ENCODE measurements at regions not wholly inside any gene's neighbourhood (a gene's known extent, or its start where the extent isn't known, plus 50 kb on each side); places are given as distances from the start of the nearest gene placed in this dataset.

DNA sequence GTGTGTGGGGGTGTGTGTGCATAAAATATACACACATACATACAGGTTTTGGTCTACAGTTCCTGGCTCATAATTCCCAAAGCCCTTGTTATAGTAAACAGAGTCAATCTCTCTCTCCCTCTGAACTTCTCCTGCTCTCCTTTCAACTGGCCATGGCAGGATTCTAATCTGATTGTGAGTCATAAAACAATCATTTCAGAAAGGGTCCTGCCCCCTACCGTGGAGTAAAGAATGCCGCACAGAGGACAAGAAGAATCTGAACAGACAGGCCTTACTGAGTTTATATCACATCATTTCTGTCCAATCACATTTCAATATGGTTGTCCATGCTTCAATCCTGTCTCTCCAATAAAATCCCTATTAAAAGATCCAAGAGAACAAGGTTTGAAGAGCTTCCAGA is 416.9 kb downstream of the FRK start:
- TF ChIP-seq, protein P1, sequence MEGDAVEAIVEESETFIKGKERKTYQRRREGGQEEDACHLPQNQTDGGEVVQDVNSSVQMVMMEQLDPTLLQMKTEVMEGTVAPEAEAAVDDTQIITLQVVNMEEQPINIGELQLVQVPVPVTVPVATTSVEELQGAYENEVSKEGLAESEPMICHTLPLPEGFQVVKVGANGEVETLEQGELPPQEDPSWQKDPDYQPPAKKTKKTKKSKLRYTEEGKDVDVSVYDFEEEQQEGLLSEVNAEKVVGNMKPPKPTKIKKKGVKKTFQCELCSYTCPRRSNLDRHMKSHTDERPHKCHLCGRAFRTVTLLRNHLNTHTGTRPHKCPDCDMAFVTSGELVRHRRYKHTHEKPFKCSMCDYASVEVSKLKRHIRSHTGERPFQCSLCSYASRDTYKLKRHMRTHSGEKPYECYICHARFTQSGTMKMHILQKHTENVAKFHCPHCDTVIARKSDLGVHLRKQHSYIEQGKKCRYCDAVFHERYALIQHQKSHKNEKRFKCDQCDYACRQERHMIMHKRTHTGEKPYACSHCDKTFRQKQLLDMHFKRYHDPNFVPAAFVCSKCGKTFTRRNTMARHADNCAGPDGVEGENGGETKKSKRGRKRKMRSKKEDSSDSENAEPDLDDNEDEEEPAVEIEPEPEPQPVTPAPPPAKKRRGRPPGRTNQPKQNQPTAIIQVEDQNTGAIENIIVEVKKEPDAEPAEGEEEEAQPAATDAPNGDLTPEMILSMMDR (conservative IDR thresholded peaks at IDR 0.05): no peak
- no peak for DNase-seq (ENCODE audit: low read depth, low spot score)
- Mint-ChIP-seq H3K27me3 (ENCODE audit: low read depth) (no peaks in the 10 kb centered on the region), H3K9me3 (peaks cover 6% of the 10 kb centered on the region), H3K4me3 (no peak overlapping the region), H3K27ac (ENCODE audit: unreplicated experiment) (no peak overlapping the region), H3K36me3 (ENCODE audit: low read depth) (no peaks in the 10 kb centered on the region), H3K4me1 (no peaks in the 10 kb centered on the region)

DNA sequence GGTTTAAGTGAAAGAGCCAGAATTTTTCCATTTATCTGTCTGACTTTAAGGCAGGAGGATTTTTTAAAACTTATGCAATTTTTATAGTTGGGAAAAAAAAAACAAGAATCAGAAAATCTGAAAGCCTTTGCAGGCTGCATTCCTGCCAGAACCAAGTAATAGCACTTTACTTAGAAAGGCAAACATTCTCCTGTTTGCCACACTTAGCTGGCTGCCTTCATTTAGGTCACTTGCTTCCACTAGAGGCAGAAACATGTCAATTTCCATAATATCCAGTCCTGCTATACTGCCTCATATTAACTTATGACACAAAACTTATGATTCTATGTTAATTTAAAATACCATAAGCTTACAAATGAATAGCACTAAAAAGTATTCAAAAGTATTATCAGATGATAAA is 425.8 kb downstream of the FRK start:
- H3K9me3 Mint-ChIP-seq: no peaks in the 10 kb centered on the region
- no peaks in the 10 kb centered on the region for H3K27me3 Mint-ChIP-seq (ENCODE audit: low read depth)
- TF ChIP-seq, protein P1 (conservative IDR thresholded peaks at IDR 0.05): no peak
- H3K27ac Mint-ChIP-seq (ENCODE audit: unreplicated experiment): no peak overlapping the region
- H3K4me3 Mint-ChIP-seq: no peak overlapping the region
- no peak for DNase-seq (ENCODE audit: low read depth, low spot score)
- H3K36me3 Mint-ChIP-seq (ENCODE audit: low read depth): no peaks in the 10 kb centered on the region
- no peaks in the 10 kb centered on the region for H3K4me1 Mint-ChIP-seq

DNA sequence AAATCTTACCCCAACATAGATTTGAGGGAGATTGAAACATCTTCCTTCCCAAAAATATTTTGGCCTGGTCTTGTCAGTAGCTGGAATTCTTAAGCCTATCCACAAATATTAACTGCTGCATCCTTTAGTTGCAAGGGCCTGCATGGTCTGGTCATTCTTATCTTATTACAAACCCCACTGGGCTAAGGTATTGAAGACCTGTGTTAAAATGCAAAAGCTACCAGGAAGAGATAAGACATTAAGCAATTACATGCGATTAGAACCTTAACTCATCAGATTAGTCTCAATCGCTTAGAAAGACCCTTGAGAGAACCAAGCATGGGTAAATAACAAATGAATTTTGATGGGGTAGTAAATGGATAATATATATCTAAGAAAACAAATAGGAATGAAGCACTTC is 426.6 kb downstream of the FRK start:
- H3K36me3 Mint-ChIP-seq (ENCODE audit: low read depth): no peaks in the 10 kb centered on the region
- TF ChIP-seq, protein P1 (conservative IDR thresholded peaks at IDR 0.05): no peak
- no peak overlapping the region for H3K4me3 Mint-ChIP-seq
- no peaks in the 10 kb centered on the region for H3K4me1 Mint-ChIP-seq
- no peaks in the 10 kb centered on the region for H3K9me3 Mint-ChIP-seq
- no peak for DNase-seq (ENCODE audit: low read depth, low spot score)
- no peak overlapping the region for H3K27ac Mint-ChIP-seq (ENCODE audit: unreplicated experiment)
- no peaks in the 10 kb centered on the region for H3K27me3 Mint-ChIP-seq (ENCODE audit: low read depth)

DNA sequence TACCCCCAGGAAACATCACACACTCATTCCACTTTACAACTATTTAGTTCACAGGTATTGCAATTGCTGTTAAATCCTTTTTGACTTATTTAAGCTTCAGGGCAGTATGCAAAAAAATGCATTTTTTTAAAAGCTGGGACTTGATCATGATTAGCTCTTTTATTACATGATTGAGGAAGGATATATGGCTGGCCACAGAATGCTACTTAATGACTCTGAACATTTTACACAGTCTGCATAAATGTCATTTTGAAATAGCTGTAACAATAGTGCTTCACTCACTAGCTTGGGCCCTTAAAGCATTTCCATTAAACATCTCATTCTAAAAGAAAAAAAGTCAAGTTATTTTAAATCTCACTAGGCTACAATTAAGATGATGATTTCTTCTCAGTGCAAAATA is 429.7 kb downstream of the FRK start:
- Mint-ChIP-seq H3K36me3 (ENCODE audit: low read depth) (no peaks in the 10 kb centered on the region), H3K4me1 (no peaks in the 10 kb centered on the region), H3K4me3 (no peak overlapping the region), H3K27me3 (ENCODE audit: low read depth) (no peaks in the 10 kb centered on the region), H3K9me3 (no peaks in the 10 kb centered on the region), H3K27ac (ENCODE audit: unreplicated experiment) (no peak overlapping the region)
- TF ChIP-seq, protein P1 (conservative IDR thresholded peaks at IDR 0.05): no peak
- no peak for DNase-seq (ENCODE audit: low read depth, low spot score)

DNA sequence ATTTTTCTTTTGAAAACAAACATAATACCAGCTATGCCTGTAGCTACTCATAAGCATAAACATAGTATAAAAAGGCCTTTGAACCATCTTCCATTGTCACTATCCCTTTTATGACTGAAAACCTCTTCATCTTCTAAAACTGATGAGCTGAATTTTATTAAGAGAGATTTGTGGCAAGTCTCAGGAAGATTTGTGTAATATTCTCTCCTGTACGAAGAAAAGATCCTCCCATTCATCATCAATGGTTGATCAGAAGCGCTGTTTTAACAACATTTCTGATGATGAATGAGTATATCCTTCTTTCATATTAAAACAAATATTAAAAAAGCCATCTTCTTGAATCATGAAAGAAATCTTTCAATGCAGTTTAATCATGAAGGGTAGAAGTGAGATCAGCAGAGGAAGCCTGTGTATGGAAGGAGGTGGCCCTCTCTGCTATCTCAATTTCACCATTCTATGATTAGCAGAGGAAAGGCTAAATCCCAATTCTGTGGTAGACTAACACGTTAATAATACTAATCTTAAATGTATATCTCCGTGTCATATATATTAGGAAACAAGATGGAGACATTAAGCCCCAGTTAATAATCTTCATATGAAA is 430.2 kb downstream of the FRK start:
- Mint-ChIP-seq H3K36me3 (ENCODE audit: low read depth) (no peaks in the 10 kb centered on the region), H3K27ac (ENCODE audit: unreplicated experiment) (no peak overlapping the region), H3K4me1 (no peaks in the 10 kb centered on the region), H3K4me3 (no peak overlapping the region), H3K27me3 (ENCODE audit: low read depth) (no peaks in the 10 kb centered on the region), H3K9me3 (no peaks in the 10 kb centered on the region)
- TF ChIP-seq, protein P1 (conservative IDR thresholded peaks at IDR 0.05): no peak
- DNase-seq (ENCODE audit: low read depth, low spot score): no peak

Measured in neural crest cell (in vitro differentiated cells).